ENCODE measurements at regions not wholly inside any gene's neighbourhood (a gene's known extent, or its start where the extent isn't known, plus 50 kb on each side); places are given as distances from the start of the nearest gene placed in this dataset.
"Not testable (repeated sequence)": the region's sequence is repeated elsewhere in the genome, so short reads cannot be mapped to it uniquely, and the experiment has no call there.

- no peak overlapping the region for H3K4me3 ChIP-seq
- DNase-seq (ENCODE audit: low spot score) = no peak
- H3K27ac ChIP-seq = no peak overlapping the region
- no peak for TF ChIP-seq CTCF (IDR thresholded peaks at IDR 0.05)
Measured at GRCh38 chr4:163731071-163731470, 236.6 kb downstream of the TMA16 start.

DNA sequence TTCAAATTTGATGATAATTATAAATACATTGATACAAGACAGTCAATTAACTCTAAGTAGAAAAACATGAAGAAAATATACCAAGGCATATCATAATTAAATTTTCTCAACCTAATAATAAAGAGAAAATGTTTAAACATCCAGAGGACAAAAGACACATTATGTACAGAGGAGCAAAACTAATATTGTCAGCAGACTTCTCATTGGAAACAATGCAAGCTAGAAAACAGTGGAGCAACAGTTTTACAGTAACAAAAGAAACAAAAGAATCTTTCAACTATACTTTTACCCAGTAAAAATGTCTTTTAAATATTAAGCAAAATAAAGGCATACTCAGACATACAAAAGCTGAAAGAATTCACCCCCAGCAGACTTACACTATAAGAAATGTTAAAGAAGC is 238.0 kb downstream of the TMA16 start:
- no peak for TF ChIP-seq CTCF (IDR thresholded peaks at IDR 0.05)
- DNase-seq (ENCODE audit: low spot score) = no peak
- Histone ChIP-seq H3K4me3 (no peak overlapping the region), H3K27ac (no peak overlapping the region)

GRCh38 chr4:163736876-163737275 is 242.4 kb downstream of the TMA16 start:
- Histone ChIP-seq H3K27ac (no peak overlapping the region), H3K4me3 (no peak overlapping the region)
- no peak for DNase-seq (ENCODE audit: low spot score)
- no peak for TF ChIP-seq CTCF (IDR thresholded peaks at IDR 0.05)

- not testable (repeated sequence) for DNase-seq (ENCODE audit: low spot score); H3K27ac ChIP-seq; H3K4me3 ChIP-seq
Measured at GRCh38 chr4:163737846-163738245, 243.4 kb downstream of the TMA16 start.

GRCh38 chr4:163738521-163738920 is 244.0 kb downstream of the TMA16 start:
- H3K4me3 ChIP-seq = no peak overlapping the region
- H3K27ac ChIP-seq = no peak overlapping the region
- DNase-seq (ENCODE audit: low spot score) = no peak
- no peak for TF ChIP-seq CTCF (IDR thresholded peaks at IDR 0.05)

DNA sequence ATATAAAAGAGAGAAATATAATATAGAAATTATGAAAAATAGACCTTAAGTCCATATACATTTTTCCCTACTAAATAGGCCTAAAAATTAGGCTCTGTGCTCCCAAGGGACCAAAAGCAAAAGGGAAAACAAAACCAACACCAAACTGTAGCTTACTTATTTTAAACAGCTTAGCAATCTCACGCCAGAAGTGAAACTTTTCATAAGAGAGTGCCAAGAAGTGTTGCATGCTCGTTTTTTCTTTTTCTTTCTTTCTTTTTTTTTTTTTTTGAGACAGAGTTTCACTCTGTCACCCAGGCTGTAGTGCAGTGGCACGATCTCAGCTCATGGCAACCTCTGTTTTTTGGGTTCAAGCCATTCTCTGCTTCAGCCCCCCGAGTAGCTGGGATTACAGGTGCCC is 250.4 kb downstream of the TMA16 start:
- Histone ChIP-seq H3K27ac (no peak overlapping the region), H3K4me3 (no peak overlapping the region)
- DNase-seq (ENCODE audit: low spot score) = no peak
- TF ChIP-seq CTCF (IDR thresholded peaks at IDR 0.05) = no peak

DNA sequence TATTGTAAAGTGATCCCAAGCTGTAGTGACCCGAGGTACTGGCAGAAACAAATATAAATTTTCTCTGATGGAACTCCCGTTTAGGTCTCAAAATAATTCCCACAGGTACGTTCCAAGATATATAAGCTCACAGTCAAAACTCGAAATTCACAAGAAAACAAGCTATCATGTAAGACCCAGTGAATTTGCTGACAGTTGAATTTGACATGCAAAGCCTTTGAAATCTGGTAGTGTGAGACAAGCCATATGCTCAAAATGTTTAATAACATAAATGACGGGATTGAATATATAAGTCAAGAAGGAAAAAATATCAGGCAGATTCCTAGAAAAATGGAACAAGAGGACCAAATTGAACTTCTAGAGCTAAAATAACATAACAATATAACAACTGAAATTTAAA is 252.8 kb downstream of the TMA16 start:
- no peak for DNase-seq (ENCODE audit: low spot score)
- no peak for TF ChIP-seq CTCF (IDR thresholded peaks at IDR 0.05)
- Histone ChIP-seq H3K27ac (no peak overlapping the region), H3K4me3 (no peak overlapping the region)

- no peak for TF ChIP-seq CTCF (IDR thresholded peaks at IDR 0.05)
- no peak for DNase-seq (ENCODE audit: low spot score)
- no peak overlapping the region for H3K4me3 ChIP-seq
- H3K27ac ChIP-seq = no peak overlapping the region
Measured at GRCh38 chr4:163747886-163748285, 253.4 kb downstream of the TMA16 start.

Data from coronary artery (tissue), 2 donors.